GM12878 (cell line): ENCODE measurements at regions not wholly inside any gene's neighbourhood (a gene's known extent, or its start where the extent isn't known, plus 50 kb on each side); places are given as distances from the start of the nearest gene placed in this dataset.

Experiments used
- ATAC-seq: fragments of 200-7000 bp; cut with Tn5 transposase; 3 replicates; pipeline ENCODE4 v1.9.1; 2020; ENCODE audit warnings: mild to moderate bottlenecking, moderate library complexity
- BruUV-seq: library from RNA; stranded (reverse); fragments of 400-500 nt; replicated peaks from 2 replicates; lab custom pipeline; 2021; lab: Mats Ljungman, UMichigan
- CTCF ChIA-PET: fragments of 300-600 bp; sonication (Branson Sonifier 250); formaldehyde crosslinking; extraction: SDS; loops from one replicate; lab custom pipeline; 2021; ENCODE audit warnings: inconsistent platforms; lab: Yijun Ruan, JAX
- POLR2A ChIA-PET: fragments of 350-600 bp; formaldehyde crosslinking; extraction: SDS; loops from one replicate; lab custom pipeline; 2021; ENCODE audit warnings: inconsistent platforms; lab: Charles Lee
- RAD21 ChIA-PET: fragments of 300-600 bp; sonication (Branson Sonifier 250); formaldehyde crosslinking; loops from one replicate; lab custom pipeline; 2023; ENCODE audit warnings: antibody characterized with exemption; ENCODE audit not compliant: unreplicated experiment; lab: Charles Lee
- SMC1A ChIA-PET: fragments of 300-600 bp; sonication (Branson Sonifier 250); formaldehyde crosslinking; loops from one replicate; lab custom pipeline; 2023; ENCODE audit not compliant: unreplicated experiment, uncharacterized antibody; lab: Charles Lee
- DNase-seq: peaks from one replicate; pipeline ENCODE4 v3.0.0-alpha.2; 2011; ENCODE audit warnings: low read depth, low spot score
- FAIRE-seq: peaks from 3 replicates; lab custom pipeline; 2011; peaks lifted over from hg19 to GRCh38; lab: Jason Lieb, UNC
- H2AFZ ChIP-seq: 2 replicates; pipeline ENCODE4 v1.6.0; 2011; ENCODE audit warnings: low read depth, low read length, control low read depth; ENCODE audit not compliant: control insufficient read depth
- H3K27ac ChIP-seq: 2 replicates; pipeline ENCODE4 v1.5.1; 2011; ENCODE audit warnings: control low read depth; ENCODE audit not compliant: control insufficient read depth, insufficient read depth
- H3K27me3 ChIP-seq, 2 experiments: replicated peaks in 1 of 2; 2 replicates each; pipeline versions ENCODE4 v1.6.0 to v1.6.1; 2011; ENCODE audit warnings: low read length in 1 of 2; ENCODE audit not compliant: control insufficient read depth in 2 of 2, insufficient read depth in 2 of 2
- H3K36me3 ChIP-seq, 2 experiments: 2 replicates each; pipeline ENCODE4 v1.5.1; 2011; ENCODE audit warnings: low read length in 1 of 2; ENCODE audit not compliant: control insufficient read depth in 2 of 2, insufficient read depth in 2 of 2
- H3K4me1 ChIP-seq: 2 replicates; pipeline ENCODE4 v1.6.1; 2011; ENCODE audit warnings: mild to moderate bottlenecking, low read length, moderate library complexity, mixed read lengths; ENCODE audit not compliant: control insufficient read depth, insufficient read depth
- H3K4me2 ChIP-seq: 2 replicates; pipeline ENCODE4 v1.6.0; 2011; ENCODE audit warnings: control low read depth; ENCODE audit not compliant: control insufficient read depth, insufficient read depth
- H3K4me3 ChIP-seq: fragments of 200-600 bp; sonication (generic); 2 replicates; pipeline ENCODE4 v1.5.1; 2016
- H3K79me2 ChIP-seq: 2 replicates; pipeline ENCODE4 v1.6.0; 2011; ENCODE audit warnings: low read length; ENCODE audit not compliant: control insufficient read depth, insufficient read depth
- H3K9ac ChIP-seq: 2 replicates; pipeline ENCODE4 v1.8.0; 2011; ENCODE audit warnings: low read length, control low read depth, mixed read lengths; ENCODE audit not compliant: control insufficient read depth, insufficient read depth
- H3K9me3 ChIP-seq: replicated peaks from 3 replicates; pipeline ENCODE4 v1.5.1; 2011; ENCODE audit warnings: mild to moderate bottlenecking, low read length; ENCODE audit not compliant: control insufficient read depth, insufficient read depth
- H4K20me1 ChIP-seq: 2 replicates; pipeline ENCODE4 v1.6.0; 2011; ENCODE audit not compliant: control insufficient read depth, insufficient read depth
- CHD1 ChIP-seq: IDR thresholded peaks from 2 replicates; pipeline ENCODE4 v1.6.1; 2012; ENCODE audit warnings: low read depth, low read length, improper control_type of control experiment
- ESRRA ChIP-seq: IDR thresholded peaks from 2 replicates; pipeline ENCODE4 v1.6.1; 2012; ENCODE audit warnings: mild to moderate bottlenecking, low read length, improper control_type of control experiment
- GATAD2B ChIP-seq: fragments of 450-650 bp; conservative IDR thresholded peaks from 2 replicates; pipeline ENCODE4 v1.6.1; 2017; ENCODE audit warnings: low read depth, mild to moderate bottlenecking, moderate library complexity
- HDAC6 ChIP-seq: fragments of 200-600 bp; sonication (generic); IDR thresholded peaks from one replicate; pipeline ENCODE4 v1.8.0; 2017; ENCODE audit warnings: antibody characterized with exemption; ENCODE audit not compliant: unreplicated experiment
- IRF5 ChIP-seq: fragments of 450-650 bp; IDR thresholded peaks from 2 replicates; pipeline ENCODE4 v1.6.1; 2017; ENCODE audit warnings: borderline replicate concordance
- NFIC ChIP-seq: IDR thresholded peaks from 2 replicates; pipeline ENCODE4 v1.6.1; 2012; ENCODE audit warnings: low read depth, mild to moderate bottlenecking, inconsistent platforms, low read length, moderate library complexity
- POLR2AphosphoS2 ChIP-seq: IDR thresholded peaks from 2 replicates; pipeline ENCODE4 v1.6.1; 2011; ENCODE audit warnings: low read depth, mild to moderate bottlenecking, low read length, improper control_type of control experiment, moderate library complexity
- RAD51 ChIP-seq: fragments of 450-650 bp; IDR thresholded peaks from 2 replicates; pipeline ENCODE4 v1.6.1; 2016; ENCODE audit warnings: moderate library complexity, mild to moderate bottlenecking, inconsistent platforms
- SKIL ChIP-seq: fragments of 450-650 bp; IDR thresholded peaks from 2 replicates; pipeline ENCODE4 v1.6.1; 2017; ENCODE audit warnings: mild to moderate bottlenecking, low read depth, inconsistent platforms; ENCODE audit not compliant: poor library complexity, severe bottlenecking
- SREBF2 ChIP-seq: IDR thresholded peaks from 2 replicates; pipeline ENCODE4 v1.6.1; 2012; ENCODE audit warnings: mild to moderate bottlenecking, low read length
- ZBED1 ChIP-seq: IDR thresholded peaks from 2 replicates; pipeline ENCODE4 v1.6.1; 2016; ENCODE audit warnings: borderline replicate concordance
- ZNF622 ChIP-seq: fragments of 450-650 bp; IDR thresholded peaks from 2 replicates; pipeline ENCODE4 v1.6.1; 2017; ENCODE audit warnings: mild to moderate bottlenecking, inconsistent platforms
- whole genome bisulfite sequencing: methylation state at CpG from one replicate; pipeline ENCODE4 v1.1.6; 2016; ENCODE audit warnings: low lambda C conversion rate; ENCODE audit not compliant: insufficient replicate concordance, insufficient coverage; ENCODE audit errors: missing lambda C conversion rate; 5-methylcytosine and 5-hydroxymethylcytosine counted together
- in situ Hi-C: fragments of 300-500 bp; cut with MboI; formaldehyde crosslinking; loops from 9 replicates; pipeline ENCODE4 v1.14.3; 2018; ENCODE audit warnings: mixed read lengths
- intact Hi-C: fragments of 100-400 bp; cut with micrococcal nuclease; formaldehyde crosslinking; loops from one replicate; pipeline ENCODE4 v1.14.2; 2022; ENCODE audit not compliant: unreplicated experiment
- TF ChIP-seq, protein P1 (sequence below): IDR thresholded peaks from 2 replicates; pipeline ENCODE4 v1.6.1; 2012; ENCODE audit warnings: low read length, inconsistent platforms

DNA sequence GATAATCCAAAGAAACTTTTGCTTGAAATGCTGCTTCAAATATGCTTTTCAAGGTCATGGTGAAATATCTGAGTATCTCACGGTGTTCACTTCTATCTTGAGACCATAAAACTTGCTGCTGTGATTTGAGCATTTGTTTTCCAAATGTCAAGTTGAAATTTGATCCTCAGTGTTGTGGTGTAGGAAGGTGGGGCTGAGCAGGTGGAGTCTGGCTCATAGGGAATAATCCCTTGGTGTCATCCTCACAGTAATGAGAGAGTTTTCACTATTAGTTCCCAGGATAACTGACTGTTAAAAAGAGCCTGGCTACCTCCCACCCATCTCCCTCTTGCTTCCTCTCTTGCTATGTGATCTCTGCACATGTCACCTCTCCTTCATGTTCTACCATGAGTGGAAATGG lies 858.0 kb upstream of the SLITRK5 start:
- no peak for ATAC-seq
- ChIA-PET RAD21 (no interaction called here), CTCF (no interaction called here), SMC1A (no interaction called here), POLR2A (no interaction called here)
- BruUV-seq: no TSS peak
- H3K9ac ChIP-seq: no peak overlapping the region
- no peak overlapping the region for H3K27ac ChIP-seq
- H3K4me2 ChIP-seq: no peak overlapping the region
- H3K9me3 ChIP-seq: no peaks in the 10 kb centered on the region
- no peak overlapping the region for H3K4me3 ChIP-seq
- H2AFZ ChIP-seq: no peak overlapping the region
- intact Hi-C loops (no loop called here), in situ Hi-C loops (no loop called here)
- DNase-seq: no peak
- H3K27me3 ChIP-seq: no peaks in the 10 kb centered on the region
- H3K79me2 ChIP-seq: no peaks in the 10 kb centered on the region
- no peaks in the 10 kb centered on the region for H3K36me3 ChIP-seq
- no peaks in the 10 kb centered on the region for H3K4me1 ChIP-seq
- 24% methylated on average over 1 of the region's 1 CpG for WGBS
- TF ChIP-seq ZNF622: no peak
- FAIRE-seq: no peak
- H4K20me1 ChIP-seq: no peaks in the 10 kb centered on the region

DNA sequence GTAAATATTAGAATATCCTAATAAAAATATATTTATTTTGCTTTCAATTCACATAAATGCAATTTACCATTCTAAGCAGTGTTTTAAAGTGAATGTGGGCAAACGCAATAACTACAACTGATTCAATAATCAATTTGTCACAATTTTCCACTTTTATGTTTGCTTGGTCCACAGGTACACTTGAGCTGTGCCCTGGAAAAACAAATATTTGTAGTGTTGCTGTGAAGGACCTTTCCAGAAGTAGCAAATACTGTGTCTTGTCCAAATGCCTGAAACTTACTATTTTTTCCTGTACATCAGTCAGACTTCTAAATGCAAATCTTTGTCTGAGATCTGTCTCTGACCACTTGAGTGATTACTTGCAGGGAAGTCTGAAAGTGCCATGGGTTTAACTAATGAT lies 845.8 kb upstream of the SLITRK5 start:
- Histone ChIP-seq H3K9me3 (no peaks in the 10 kb centered on the region), H3K27ac (no peak overlapping the region), H3K9ac (no peak overlapping the region), H3K79me2 (no peaks in the 10 kb centered on the region), H3K4me3 (no peak overlapping the region), H3K4me2 (no peak overlapping the region), H2AFZ (no peak overlapping the region), H3K36me3 (no peaks in the 10 kb centered on the region), H4K20me1 (no peaks in the 10 kb centered on the region), H3K27me3 (no peaks in the 10 kb centered on the region), H3K4me1 (no peaks in the 10 kb centered on the region)
- ChIA-PET RAD21 (no interaction called here), SMC1A (no interaction called here), POLR2A (no interaction called here), CTCF (no interaction called here)
- WGBS: 38% methylated on average over 1 of the region's 1 CpG
- ATAC-seq: no peak
- FAIRE-seq: no peak
- in situ Hi-C loops: no loop called here
- intact Hi-C loops: no loop called here
- no TSS peak for BruUV-seq
- DNase-seq: no peak
- TF ChIP-seq NFIC: no peak
- no peak for TF ChIP-seq ZBED1
- no peak for TF ChIP-seq POLR2AphosphoS2
- TF ChIP-seq ESRRA: no peak
- TF ChIP-seq IRF5: no peak
- no peak for TF ChIP-seq SREBF2
- no peak for TF ChIP-seq GATAD2B
- no peak for TF ChIP-seq SKIL
- no peak for TF ChIP-seq RAD51
- TF ChIP-seq CHD1: no peak
- TF ChIP-seq, protein P1, sequence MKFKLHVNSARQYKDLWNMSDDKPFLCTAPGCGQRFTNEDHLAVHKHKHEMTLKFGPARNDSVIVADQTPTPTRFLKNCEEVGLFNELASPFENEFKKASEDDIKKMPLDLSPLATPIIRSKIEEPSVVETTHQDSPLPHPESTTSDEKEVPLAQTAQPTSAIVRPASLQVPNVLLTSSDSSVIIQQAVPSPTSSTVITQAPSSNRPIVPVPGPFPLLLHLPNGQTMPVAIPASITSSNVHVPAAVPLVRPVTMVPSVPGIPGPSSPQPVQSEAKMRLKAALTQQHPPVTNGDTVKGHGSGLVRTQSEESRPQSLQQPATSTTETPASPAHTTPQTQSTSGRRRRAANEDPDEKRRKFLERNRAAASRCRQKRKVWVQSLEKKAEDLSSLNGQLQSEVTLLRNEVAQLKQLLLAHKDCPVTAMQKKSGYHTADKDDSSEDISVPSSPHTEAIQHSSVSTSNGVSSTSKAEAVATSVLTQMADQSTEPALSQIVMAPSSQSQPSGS: no peak
- no peak for TF ChIP-seq HDAC6
